ENCODE measurements at regions not wholly inside any gene's neighbourhood (a gene's known extent, or its start where the extent isn't known, plus 50 kb on each side); places are given as distances from the start of the nearest gene placed in this dataset.

DNA sequence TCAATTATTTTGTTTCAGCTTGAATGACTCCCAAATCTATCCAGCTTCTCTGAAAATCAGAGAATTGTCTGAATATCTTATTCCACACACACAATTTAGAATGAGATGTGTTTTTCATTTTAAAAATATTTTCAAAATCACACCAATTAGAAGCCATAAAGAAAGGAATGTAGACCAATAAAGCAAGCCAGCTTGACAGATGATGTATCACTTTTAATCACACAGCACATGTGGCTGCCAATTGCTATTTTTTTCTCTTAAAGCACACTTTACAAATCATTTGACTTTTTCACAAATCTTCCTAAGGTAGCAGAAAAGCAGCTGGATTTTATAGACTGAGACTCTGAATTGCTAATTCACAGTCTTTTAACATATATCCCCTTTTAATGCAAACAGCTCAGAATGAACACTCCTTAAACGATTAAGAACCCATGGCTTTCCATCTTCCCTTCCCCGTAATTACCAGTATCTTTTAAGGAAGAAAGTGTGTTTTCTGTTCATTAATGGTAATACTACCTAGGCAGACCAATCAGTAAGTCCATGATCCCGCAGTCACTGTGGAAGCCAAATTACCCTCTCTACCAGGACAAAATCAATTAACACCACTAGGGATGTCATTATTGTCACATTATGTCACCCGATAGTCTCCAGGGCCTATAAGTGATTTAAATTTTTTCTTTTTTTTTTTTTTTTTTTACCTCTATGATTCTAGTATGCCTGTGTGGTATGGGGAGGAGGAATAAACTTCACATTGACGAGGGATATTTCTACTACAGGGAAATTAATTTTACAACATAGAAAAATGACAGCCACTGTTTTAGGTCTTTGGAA is 250.0 kb upstream of the VEPH1 start:
- TF ChIP-seq, protein P1, sequence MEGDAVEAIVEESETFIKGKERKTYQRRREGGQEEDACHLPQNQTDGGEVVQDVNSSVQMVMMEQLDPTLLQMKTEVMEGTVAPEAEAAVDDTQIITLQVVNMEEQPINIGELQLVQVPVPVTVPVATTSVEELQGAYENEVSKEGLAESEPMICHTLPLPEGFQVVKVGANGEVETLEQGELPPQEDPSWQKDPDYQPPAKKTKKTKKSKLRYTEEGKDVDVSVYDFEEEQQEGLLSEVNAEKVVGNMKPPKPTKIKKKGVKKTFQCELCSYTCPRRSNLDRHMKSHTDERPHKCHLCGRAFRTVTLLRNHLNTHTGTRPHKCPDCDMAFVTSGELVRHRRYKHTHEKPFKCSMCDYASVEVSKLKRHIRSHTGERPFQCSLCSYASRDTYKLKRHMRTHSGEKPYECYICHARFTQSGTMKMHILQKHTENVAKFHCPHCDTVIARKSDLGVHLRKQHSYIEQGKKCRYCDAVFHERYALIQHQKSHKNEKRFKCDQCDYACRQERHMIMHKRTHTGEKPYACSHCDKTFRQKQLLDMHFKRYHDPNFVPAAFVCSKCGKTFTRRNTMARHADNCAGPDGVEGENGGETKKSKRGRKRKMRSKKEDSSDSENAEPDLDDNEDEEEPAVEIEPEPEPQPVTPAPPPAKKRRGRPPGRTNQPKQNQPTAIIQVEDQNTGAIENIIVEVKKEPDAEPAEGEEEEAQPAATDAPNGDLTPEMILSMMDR (conservative IDR thresholded peaks at IDR 0.05 in 1 of 2, IDR thresholded peaks at IDR 0.05 in 1 of 2; ENCODE audit: low read depth in 1 of 2, low read length in 2 of 2), result no peak
- TF ChIP-seq EZH2 (IDR thresholded peaks at IDR 0.05; ENCODE audit: low read length, missing control alignments), result no peak
